HG03354 (cell line): ENCODE measurements at regions not wholly inside any gene's neighbourhood (a gene's known extent, or its start where the extent isn't known, plus 50 kb on each side); places are given as distances from the start of the nearest gene placed in this dataset.

Experiments
- ATAC-seq: cut with Tn5 transposase; IDR thresholded peaks from one replicate; pipeline ENCODE4 v1.9.1; 2021; ENCODE audit warnings: mild to moderate bottlenecking; ENCODE audit not compliant: unreplicated experiment, poor library complexity, severe bottlenecking

DNA sequence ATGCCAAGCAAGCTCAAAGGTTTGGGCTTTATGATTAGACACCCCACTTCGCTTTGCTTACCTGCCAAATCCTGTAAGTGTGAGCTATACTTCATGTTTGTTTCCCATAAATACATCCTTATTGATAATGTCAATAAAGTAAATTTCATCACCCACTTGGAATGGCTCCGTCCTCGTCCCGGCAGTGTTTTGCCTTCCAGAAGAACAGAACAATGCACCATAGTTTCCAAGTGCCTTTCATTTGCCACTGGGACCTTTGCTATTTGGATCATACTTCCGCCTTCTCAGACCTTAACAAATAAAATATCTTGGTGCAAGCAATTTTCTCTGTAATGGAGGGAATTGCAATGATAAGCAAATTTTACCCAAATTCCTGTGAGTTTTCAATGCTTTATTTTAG is 229.3 kb downstream of the PIK3R1 start:
- ATAC-seq = no peak

DNA sequence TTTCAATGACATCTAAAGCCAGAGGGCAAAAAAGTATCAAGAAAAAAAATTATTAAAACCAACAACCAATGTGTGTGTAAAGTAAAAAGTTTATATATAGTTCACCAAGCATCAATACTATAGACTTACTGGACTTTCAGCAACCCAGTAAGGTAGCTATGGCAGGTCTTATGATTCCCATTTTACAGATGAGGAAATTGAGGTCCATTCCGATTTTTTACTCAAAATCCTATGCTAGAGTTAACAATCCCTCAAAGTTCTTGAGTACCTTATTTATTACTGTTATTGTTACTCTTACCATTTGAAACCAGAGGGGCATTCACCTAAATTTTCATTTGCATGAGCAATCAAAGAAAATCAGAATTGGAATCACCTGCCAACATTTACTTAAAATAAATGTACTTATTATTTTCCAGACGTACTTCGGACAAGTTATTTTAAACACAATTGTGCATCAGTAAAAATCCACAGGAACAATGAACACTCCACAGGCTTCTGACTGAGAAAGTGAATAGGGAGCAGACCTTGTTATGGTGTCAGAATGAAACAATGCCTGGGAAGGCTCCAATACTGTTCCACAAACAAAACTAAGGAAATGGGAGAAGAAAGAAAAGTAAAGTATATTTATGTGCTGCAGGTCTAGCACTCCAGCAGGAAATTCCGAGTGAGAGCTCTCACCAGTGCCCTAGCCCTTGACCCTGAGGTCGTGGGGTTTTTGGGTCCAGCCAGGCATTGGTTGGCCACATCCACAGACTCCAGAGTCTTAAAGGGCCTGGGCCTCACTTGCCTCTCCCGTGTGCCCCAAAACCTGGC is 229.9 kb downstream of the PIK3R1 start:
- no peak for ATAC-seq

DNA sequence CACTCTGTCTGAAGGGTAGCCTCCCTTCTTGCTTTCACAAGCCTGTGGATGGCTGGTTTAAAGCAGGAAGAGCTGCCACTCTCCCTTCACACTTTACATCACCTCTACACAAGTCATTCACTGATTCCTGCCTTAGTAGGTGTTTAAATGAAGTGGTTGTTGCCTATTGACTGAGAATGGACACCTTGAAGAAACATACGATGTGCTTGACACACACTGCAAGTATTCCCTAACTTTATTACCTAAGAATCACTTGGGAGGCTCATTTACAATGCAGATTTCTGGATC is 230.5 kb downstream of the PIK3R1 start:
- no peak for ATAC-seq

DNA sequence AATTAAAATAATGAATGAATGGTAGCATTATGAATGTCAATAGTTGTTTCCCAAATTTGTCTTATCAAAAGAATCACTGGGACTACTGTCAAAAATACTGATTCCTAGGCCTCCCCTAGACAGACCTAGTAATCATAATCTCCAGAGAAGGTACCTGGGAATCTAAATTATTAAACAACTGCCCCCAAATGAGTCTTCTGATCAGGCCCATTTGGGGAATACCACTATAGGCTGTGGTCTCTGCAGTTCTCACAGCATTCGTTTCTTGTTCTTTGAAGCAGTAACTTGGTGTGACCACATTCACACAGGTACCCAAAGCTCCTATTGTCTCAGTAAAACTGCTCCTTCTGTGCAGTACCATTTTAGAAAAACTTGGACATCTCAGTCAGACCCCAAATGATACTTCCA is 230.9 kb downstream of the PIK3R1 start:
- peak; percentile 78 for ATAC-seq

DNA sequence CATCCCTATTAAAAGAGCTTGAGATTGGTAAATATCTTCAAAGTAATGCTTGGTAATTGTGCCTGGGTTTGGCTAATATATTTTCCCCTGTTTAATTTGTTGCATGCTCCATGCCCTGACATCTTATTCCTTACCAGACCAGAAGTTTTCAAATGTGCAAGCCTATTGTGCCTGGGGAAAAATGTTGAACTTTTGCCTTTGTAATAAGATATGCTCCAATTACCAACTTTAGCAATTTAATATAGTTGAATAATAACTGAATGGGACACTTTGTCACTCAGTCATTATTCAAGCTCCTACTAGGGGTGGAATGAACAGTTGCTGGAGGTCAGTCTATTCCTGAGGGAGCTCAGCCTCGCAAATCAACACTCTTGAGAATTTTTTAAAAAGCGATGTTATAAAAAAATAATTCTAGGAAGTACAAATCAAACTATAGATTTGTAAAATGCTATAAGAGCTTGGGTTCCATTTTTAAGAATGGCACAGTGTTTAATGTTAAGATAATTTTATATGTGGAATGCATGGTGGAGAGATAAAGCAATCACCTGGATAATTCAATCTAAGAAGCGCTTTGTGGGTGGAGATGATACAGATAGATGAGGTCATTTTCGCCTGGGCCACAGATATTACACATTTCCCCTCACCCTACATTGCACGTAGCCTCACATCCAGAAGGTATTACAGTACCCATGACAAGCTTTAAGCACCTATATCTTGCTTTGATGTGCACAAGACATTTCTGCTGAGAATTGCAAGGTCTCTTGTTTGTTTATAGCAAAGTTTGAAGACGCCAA is 231.8 kb downstream of the PIK3R1 start:
- no peak for ATAC-seq

DNA sequence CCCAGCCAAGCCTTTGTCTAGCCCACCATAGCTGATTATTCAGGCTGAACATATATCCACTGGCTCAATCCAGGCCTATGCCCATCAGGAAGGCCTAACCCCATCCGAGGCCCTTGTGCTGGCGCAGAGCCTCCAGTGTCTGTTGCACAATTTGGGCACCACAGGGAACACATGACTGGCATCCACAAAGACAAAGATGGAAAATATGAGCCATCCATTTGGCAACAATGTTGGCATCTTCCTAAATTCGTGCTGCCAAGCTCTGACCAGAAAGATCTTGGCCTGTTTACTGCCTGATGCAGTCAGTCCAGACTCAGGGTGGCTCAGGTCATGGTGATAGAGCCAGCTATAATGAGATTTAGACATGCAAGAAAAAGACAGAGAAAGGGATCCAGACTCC is 233.8 kb downstream of the PIK3R1 start:
- ATAC-seq = no peak

DNA sequence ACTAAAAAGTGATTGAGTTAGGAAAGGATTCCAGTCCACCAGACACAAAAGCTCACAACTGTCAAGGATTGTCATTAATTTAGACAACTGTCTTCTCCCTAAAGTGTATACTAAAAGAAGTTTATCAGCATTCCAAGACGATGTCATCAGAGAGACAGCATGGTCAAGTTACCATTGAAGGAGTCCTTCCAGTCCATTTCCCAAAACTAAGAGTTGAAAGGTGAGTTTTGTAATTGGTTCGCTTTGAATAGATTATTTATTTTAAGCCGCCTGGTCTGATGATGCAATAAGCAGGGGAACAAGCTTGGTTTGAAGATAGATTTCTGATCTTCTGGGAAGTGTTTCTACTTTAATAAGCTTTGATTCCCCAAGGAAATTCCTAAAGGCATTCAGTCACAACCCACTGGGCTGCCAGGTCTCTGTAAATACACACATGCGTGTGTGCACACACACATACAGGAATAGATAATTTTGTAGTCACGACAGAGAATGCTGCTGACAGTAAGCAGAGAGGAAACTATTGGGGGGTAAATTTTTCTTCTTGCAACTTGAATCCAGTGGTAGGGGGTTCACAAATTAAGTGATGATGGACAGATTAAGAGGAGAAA is 234.8 kb downstream of the PIK3R1 start:
- no peak for ATAC-seq

DNA sequence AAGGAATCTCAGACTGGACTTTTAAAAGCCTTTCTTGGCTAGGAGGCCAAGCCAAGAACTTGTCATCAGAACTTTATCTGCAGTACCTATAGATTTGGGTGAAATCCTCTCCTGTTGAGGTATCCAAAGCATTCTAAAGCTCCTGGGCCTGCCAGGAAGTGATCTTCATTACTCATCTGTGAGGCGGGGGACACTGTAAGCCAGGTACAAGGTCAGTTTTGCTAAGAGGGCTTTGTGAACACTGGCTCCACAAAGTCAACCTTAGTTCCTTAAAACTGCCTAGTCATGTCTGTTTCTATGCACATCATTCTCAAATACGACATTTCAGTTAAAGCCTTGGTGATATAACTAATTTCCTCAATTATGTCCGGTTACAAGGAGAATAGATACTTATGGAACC is 236.7 kb downstream of the PIK3R1 start:
- no peak for ATAC-seq

DNA sequence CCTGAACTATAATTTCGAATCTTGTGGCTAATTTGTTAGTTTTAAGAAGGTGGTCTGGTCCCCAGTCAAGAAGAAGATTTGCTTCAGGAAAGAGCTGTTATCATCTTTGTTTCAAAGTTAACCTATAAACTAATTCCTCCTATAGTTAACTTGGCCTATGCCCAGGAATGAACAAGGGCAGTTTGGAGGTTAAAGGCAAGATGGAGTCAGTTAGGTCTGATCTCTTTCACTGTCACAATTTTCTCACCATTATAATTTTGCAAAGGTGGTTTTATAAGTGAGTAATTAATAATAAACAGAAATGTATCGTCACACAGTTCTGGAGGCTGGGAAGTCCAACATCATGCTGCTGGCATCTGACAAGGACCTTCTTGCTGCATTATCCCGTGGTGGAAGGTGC is 238.6 kb downstream of the PIK3R1 start:
- no peak for ATAC-seq

DNA sequence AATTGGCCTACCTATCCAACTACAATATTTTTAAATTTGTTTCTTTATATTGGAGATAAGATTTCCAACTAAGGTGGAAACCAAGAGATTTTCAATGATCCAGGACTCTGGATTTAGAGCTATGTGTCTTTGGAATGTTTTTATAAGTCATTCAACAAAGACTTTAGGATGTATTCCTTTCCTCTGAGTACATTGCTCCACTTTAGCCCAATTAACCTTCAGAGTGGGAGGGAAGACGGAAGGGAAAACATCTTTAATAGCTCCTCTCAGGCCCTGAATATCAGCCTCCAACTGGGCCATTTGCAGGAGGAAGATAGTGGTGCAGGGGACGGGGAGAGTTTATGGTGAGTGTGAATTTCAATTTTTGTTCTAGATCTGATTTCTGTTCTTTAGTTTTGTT is 239.2 kb downstream of the PIK3R1 start:
- no peak for ATAC-seq

DNA sequence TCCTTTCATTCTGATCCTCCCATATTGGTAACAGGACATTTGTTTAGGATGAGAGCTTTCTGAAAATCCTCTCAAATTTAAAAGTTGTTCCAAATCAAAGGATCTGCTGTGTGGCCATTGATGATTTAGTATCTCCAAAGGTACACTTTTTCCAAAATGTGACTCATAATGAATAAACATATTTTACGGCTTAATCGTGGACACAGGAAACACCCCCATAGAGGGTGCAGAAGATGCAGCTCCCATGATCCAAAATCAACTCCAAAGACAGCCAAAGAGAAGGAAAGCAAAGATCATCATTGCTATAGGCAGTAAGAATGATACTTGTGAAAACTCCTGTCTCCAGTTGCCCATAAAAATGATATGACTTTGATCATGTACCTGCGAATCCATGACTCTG is 239.7 kb downstream of the PIK3R1 start:
- no peak for ATAC-seq

DNA sequence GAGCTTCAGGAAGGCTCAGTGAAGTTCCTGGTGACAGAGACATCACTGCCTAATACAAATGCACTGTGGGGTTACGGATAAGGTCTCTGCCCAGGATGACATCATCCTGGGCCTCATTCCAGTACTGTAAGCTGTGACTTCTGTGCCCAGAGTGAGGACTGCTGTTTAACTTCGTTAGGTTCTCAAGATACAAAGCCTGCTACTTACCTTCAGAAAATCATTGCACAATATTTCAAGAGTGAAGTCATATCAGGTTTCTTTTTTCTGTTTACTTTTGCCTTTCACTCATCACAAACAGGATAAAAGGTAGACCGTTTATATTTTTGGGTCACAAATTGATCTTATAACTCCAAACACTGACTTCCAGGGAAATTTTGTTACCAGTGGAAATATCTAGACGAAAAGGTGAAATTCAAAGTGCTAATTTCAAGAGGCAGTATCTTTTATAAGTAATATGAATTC is 241.2 kb downstream of the PIK3R1 start:
- no peak for ATAC-seq

DNA sequence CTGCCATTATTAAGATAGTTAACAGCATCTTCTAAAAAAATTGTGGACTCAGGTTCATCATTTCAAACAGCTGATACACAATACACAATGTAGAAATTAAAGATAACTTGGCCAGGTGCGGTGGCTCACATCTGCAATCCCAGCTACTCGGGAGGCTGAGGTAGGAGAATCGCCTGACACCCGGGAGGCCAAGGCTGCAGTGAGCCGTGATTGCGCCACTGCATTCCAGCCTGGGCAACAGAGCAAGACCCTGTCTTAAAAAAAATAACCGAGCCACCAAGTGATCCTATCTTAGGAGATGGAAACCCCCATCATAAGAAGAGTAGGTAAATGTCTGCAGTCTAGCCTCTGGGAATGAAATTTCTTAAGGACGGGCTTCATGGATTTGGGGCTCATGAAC is 241.7 kb downstream of the PIK3R1 start:
- no peak for ATAC-seq

DNA sequence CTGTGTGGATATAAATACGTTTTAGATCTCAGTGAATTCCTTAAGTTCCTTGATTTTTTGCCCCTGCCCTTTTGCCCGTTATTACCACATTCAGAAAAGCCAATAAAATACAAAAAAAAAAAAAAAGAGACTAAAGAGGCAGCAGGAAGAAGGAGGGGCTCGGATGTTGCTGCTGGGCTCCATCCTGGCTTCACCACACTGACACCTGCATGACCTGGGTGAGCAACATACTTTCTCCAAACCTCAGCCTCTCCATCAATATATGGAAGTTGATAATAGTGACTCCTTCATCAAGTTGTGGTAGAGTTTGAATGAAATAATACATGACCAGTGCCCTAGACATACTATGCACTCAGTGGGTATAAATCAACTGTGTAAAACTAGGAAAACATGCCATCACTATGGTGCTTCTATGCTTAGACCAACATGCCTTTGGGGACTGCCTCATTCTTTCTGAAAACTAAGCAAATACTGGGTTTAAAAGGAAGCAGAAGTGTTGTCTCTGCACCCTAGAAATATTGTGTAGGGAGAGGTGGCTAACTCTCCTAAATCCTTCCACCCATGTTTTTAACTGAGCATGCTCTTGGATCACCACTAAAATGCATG is 243.0 kb downstream of the PIK3R1 start:
- ATAC-seq = no peak

DNA sequence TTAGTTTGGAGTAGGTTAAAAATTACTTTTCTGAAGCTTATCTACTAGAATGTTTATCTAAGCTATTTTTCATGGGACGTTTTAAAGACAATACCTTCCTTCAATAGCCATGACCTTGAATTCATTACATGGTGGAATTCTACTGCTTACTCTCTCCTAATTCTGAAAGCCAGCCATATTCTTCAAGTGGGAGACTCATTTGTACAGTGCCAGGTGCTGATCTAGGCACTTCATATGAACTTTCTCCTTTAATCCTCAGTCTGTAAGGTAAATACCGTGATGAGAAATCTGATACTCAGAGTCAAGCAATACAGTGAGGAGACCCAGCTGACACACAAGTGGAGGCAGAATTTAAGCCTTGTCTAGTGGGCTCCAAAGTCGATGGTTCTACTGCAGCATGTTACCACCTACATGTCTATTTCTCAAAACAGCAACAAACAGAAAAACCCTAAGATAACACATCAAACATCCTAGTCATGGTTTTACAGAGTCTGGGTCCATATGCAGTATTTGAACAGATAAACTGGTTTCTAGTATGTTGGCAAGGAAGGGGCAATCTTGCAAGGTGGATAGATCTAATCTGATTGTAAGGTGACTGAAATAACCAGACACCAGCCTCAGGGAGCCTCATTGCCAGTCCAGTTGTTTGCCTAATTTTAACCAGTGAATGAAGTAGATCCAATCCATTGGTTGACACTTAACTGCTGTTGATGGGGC is 243.7 kb downstream of the PIK3R1 start:
- ATAC-seq = no peak

DNA sequence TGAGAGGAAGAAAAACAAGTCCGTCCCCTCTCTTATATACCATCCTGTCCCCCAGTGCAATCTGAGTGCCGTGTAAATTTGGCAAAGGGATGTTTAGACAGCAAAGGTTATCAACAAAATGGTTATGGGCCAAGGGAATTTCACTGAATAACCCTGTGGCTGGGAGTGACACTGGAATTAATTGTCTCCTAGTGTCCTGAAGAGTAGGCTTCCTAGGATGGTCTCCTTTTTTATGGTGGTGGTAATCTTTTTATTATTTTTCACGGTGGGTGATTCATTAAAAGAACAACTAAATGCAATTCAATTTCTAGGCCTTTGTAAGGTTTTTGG is 244.2 kb downstream of the PIK3R1 start:
- ATAC-seq = no peak

DNA sequence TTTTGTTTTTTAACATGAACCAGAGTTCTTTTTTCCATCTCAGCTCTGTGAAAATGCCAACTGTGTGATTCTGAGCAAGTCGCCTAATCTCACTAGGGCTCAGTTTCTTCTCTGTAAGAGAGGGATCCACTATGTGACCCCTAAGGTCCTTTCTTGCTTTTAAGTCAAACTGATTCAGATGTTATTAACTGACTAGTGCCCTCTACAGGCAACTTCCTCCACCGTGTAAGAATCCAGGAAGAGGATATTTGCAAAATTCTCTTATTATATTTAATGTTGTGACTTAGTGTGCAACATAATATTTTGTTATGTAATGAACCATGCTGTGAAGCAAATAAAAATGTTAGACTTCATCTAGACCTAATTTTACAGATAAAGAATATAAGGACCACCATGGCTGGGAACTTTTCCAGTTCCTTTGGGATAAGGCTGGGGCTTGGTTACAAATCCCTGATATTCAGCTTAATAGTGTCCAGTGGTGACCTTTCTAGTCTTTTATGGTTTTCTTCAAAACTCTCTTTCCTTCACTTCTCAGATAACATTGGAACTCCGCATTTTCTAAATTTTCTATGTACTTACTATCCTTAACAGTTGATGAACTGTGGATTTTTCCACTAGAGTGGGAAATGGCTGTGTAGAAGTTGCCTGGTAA is 244.7 kb downstream of the PIK3R1 start:
- no peak for ATAC-seq

DNA sequence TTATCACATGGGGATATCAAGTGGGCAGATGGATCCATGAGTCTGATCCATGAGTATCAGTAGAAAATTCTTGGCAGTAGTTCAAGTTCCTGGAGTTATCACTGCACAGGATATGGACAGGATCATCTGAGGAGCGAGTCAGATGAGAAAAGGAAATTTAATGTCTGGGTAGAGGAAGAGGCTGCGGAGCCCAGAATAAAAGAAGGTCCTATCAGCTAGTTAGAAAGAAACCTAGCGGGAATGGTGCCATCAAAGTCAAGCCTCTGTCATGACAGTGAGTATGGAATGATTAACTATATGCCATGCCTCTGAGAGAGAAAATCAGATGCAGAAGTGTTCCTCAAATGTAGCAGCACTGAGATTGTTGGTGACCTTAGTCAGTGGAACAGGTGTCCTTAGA is 248.1 kb downstream of the PIK3R1 start:
- ATAC-seq = no peak

DNA sequence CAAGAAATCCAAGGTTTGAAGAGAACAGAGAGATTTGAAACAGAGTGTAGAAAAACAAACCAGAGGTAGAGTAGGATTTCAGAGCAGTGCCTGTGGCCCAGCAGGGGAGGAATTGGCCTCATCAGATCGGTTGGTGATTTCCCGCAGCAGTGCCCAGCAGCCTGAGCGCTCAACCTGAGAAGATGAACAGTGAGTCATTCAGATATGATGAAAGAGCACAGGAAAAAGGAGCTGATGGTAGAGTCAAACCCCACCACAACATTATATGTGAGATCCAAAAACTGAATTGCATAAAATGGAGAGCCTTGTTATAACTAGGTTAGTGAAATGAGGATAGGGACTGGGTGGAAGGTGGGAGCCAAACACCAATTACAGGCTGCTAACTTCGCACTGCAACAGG is 248.9 kb downstream of the PIK3R1 start:
- ATAC-seq = no peak

DNA sequence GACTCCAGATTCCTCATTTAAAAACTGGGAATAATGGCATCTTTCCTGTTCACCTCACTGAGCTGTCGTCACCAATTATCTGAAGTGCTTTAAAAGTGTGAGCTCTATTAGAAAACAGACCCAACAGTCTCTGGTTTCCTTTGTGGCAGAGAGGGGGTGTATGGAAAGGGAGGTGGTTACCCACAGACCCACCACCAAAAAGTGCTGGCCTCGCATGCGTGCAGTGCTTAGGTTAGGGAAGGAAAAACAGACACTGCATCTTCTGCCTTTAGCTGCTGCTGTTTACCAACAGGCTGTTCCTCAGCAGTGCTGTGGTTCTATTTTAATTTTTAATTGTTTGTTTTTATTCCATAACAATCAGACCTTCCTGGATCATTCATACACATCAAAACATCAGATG is 249.6 kb downstream of the PIK3R1 start:
- ATAC-seq = no peak
